ENCODE measurements at regions not wholly inside any gene's neighbourhood (a gene's known extent, or its start where the extent isn't known, plus 50 kb on each side); places are given as distances from the start of the nearest gene placed in this dataset.

- TF ChIP-seq EZH2phosphoT487 (conservative IDR thresholded peaks at IDR 0.05; ENCODE audit: low read length), result no peak
- TF ChIP-seq, protein P1, sequence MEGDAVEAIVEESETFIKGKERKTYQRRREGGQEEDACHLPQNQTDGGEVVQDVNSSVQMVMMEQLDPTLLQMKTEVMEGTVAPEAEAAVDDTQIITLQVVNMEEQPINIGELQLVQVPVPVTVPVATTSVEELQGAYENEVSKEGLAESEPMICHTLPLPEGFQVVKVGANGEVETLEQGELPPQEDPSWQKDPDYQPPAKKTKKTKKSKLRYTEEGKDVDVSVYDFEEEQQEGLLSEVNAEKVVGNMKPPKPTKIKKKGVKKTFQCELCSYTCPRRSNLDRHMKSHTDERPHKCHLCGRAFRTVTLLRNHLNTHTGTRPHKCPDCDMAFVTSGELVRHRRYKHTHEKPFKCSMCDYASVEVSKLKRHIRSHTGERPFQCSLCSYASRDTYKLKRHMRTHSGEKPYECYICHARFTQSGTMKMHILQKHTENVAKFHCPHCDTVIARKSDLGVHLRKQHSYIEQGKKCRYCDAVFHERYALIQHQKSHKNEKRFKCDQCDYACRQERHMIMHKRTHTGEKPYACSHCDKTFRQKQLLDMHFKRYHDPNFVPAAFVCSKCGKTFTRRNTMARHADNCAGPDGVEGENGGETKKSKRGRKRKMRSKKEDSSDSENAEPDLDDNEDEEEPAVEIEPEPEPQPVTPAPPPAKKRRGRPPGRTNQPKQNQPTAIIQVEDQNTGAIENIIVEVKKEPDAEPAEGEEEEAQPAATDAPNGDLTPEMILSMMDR (IDR thresholded peaks at IDR 0.05; ENCODE audit: insufficient read depth, low read length, poor library complexity, severe bottlenecking), result no peak
Observed at GRCh38 chr21:28247454-28248020, 745.1 kb downstream of the LTN1 start.
